GM19328 (cell line): ENCODE measurements at regions not wholly inside any gene's neighbourhood (a gene's known extent, or its start where the extent isn't known, plus 50 kb on each side); places are given as distances from the start of the nearest gene placed in this dataset.

Experiments used
- ATAC-seq: cut with Tn5 transposase; IDR thresholded peaks from one replicate; pipeline ENCODE4 v1.9.1; 2021; ENCODE audit warnings: mild to moderate bottlenecking, moderate library complexity; ENCODE audit not compliant: unreplicated experiment

DNA sequence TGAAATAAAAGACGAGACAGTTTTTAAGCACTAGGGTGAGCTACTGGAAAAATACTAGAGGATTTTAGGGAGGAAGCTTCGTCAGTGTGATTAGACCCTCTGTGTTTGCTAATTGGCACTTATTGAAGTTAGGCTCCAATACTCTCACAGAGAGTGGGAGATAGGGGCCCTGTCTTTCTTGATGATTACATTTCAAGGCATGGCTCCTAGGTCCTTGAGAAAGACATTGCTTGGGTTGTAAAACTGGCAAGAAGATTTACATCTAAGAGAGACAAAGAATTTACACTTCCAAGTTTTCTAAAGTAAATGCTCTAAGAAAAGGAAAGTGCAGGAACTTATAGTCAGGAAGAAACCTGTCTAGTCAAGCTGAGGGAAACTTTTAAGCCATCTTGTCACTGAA is 183.2 kb downstream of the C12orf50 start:
- ATAC-seq, result no peak

DNA sequence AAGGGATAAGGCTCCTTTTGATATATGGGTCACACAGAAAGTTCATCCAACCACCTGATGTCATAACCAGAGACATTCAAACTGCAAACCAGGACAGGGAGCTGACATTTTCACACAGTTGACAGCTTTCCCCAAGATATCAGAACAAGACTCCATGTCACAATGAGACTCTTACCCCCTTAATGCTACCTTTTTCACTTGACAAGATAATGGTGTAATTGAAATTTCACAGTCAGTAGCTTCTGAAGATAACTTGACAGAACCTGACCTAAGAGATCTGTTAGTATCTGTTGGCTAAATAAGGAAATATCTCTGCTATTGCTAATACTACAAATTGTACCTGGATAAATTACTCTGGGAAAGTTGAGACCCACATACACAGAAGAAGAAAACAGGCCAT is 187.3 kb downstream of the C12orf50 start:
- ATAC-seq, result no peak

DNA sequence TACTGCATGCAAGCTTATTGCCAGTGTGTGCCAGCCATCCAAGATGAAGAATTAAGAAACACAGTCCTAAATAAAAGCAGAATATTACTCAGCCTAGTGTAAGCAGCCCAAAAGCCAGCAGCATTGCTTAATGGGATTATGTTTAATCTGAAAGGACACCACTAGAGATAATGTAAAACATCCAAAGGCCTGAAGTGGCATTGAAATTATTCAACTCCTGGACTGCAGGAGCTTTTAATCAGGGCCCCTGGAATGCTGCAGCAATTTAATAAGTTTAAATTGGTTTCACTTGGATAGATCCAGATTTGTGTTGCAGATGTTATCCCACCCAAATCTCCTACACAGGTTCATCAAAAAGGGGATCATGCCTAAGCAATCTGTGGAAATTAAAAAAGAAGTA is 193.0 kb downstream of the C12orf50 start:
- ATAC-seq, result no peak

DNA sequence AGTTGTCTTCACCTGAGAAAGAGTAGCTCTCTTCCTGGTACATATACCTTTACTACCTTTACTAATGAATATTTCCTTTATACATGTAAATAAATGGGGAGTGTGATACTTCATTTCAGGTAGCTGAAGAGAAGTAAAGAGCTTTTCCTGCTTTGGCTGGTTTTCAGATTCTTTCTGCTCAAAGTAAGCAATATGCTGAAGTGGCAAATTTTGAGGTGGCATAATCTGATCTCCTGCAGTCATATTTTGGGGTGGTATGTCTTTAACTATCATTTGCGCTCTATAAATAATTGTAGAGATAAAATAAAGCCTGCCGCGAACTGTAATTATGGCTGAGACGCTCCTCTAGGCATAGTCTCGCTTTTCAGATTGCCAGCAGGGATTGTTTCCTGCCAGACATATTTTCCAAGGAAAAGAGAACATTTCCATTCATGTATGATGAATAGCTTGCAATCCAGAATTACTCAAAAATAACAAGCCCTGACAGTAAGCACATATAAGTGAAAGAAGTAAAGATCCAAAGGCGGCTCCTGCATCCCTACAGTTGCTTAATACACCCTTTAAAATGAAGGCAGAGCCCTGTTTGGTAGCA is 200.7 kb downstream of the C12orf50 start:
- ATAC-seq, result no peak

DNA sequence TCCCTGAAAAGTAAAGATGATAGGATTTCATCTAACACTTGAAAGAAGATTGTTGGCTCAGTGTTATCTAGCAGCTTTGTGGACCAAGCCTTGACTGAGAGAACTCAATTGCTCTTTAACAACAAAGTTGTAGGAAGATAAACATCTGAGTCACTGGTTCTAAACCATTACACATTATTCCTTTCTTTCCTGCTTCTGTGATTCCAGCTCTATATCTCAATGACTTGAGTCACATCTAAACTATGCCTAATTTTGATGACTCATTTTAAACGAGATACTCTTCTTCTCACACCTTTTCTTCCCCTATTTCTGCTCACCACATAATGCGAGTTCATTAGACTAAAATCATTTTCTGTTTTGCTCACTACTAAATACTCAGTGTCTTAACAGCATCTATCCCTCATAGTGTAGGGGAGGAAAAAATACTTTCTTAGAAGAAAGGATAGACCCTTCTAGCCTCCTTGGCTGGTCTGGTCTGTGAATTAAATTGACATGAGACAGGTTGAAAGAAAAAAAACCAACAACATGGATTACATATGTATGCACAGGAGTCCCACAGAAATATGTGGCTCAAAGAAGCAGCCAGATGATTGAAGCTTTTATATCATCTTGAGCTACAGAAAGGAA is 201.4 kb downstream of the C12orf50 start:
- no peak for ATAC-seq

DNA sequence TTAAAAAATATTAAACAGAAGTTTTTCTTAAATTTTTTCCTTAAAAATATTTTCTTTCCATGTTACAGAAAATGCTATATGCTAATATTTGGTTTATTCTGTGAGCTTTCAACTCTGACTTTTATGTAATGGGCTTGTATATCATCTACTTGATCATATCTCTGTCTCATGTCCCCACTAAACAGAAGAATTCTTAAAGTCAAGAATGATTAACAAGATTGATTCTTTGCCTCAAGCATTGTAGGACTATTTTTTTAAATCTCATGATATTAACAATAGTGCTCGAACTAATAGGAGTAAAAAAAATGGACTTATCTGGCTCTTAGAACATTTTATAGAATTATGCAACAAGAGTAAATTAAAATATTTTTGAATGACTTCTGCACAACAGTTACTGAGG is 206.3 kb downstream of the C12orf50 start:
- no peak for ATAC-seq

DNA sequence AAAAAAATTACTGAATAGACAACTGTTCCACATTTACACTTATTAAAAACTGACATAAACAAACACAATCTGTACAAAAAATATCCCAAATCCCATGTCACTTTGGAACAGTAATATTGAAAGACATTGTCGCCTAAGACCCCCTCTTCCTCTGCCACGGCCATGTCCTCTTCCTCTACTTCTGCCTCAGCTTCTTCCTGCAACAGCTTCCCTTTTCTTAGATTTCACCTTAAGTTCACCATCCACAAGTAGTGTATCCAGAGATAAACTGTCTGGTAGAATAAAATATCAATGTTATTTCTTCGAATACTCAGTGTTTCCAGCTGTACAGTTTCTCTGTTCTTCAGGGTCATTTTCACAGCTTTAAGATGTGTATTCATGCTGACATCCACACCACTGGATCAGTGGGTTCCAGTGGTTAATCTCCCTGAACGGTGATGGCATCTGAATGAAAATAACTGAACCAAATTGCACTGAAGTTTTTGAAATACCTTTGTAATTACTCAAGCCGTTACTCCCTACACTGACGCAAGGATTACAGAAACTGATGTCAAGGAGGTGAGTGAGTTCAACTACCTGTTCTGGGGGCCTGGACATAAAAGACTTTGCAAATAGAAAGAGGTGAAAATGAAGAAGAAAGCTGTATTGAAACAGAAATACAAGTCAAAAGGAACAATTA is 208.5 kb downstream of the C12orf50 start:
- ATAC-seq, result no peak

DNA sequence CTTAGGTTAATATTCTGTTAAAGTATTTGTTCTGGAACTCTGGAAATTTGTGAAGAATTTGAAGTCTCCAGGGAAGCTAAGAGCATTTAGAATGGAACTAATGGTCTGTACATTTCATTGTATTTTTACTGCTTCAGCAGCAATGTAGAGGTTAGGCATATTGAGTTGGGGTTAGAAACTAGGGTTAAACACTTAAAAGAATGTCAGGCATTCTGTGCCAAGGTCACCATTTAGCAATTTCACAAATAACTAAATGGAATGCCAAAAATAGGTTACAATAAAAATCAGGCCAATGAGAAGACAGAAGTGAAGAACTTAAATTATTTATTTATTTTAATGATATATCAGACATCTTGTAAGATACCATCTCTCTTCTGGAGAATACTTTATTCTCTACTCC is 210.8 kb downstream of the C12orf50 start:
- ATAC-seq, result no peak

DNA sequence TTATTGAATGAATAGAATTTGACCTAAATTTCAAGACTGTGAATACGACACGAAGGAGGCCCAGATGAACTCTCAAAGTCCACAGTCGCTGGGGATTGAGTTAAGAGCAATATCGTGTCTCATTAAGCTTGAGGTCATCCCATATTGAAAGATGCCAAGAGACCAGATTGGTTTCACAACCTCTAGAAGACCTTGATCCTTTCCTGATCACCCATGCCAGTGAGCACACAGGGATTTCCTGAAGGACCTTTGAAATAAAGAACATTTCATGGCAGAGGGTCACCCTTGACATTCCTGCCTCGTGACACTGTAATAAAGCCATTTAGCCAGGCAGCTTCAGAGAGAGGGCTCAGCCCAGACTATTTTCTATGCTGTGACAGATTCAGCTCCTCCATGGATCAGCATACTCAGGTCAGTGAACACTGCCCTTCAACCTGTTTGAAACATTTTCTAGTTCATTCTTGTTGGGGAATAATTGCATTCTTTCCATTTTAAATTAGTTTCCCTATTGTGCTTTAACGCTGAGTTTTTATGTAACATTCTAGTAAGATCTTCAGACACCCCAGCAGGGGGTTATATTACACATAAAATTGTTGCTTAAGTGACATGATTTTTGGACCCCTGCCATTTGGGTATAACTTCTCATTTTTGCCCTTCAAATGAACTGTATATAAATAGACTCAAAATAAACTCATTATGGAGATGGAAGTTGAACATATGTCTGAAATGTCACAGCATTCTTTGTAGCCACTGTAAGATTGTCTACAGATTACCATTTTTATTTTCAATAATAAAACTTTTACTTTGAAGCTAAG is 213.2 kb downstream of the C12orf50 start:
- ATAC-seq, result no peak

DNA sequence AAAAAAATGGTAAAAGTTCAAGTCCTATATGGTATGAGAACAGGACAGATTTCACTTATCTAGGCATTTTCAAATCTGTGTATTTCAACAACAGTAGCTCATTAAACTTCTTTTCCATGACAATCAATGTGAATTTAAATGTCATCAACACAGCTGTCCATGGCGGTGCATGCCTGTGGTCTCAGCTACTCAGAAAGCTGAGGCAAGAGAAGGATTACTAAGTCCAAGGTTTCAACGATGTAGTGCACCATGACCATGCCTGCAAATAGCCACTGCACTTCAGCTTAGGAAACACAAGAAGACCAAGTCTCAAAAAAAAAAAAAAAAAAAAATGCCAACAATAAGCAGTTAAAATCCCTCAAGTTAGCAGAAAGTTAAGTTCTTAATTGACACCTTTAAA is 214.6 kb downstream of the C12orf50 start:
- ATAC-seq, result no peak

DNA sequence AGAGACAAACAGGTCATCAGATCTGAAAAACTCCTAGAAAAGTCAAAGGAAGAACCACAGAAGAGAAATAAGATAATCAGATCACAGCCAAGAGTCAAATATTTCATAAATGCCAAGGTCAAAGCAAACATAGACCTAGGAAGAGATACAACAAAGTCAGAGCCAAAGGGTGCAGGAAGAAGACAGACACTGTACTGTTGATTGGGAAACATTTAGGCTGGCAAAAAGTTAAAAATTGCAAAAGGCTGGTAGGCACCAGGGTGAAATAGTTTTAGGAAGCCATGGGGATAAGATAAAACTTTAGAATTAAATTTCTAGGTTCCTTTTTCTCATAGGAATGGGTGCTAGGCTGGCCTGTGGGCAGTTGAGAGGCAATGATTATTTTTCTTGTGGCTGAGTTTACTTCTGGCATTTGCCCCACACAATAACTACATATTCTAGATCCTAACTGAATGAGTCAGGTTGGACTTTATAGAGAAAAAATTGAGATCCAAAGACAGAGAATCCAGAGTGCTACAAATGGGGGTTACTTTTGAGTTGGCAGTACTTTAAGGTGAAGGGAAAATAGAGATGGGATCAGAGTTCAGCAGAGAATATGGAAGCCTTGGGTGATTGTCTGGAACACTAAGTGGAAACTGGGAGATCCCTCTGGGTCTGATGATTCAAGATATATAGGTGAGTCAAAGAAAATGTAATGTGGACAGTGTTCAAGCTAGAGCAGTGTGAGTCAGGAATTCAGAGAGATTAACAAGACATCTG is 215.5 kb downstream of the C12orf50 start:
- no peak for ATAC-seq

DNA sequence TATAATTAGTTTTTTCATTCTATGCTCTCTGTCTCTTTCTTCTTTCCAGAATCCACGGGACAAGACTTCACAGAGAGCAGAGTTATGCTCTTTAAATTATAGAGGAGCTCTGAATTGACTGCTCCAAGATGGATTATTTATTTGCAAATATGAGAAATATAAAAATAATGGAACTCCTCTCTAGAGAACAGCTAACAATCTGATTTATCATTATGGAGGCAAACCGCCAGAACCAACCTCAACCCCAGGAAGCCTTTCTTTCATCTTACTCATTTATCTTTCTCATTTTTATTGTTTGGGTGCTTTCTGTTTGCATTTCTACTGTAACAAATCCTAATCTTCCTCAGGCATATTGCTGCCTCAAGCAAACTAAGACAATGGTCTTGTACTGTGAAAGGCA is 216.5 kb downstream of the C12orf50 start:
- ATAC-seq, result no peak

DNA sequence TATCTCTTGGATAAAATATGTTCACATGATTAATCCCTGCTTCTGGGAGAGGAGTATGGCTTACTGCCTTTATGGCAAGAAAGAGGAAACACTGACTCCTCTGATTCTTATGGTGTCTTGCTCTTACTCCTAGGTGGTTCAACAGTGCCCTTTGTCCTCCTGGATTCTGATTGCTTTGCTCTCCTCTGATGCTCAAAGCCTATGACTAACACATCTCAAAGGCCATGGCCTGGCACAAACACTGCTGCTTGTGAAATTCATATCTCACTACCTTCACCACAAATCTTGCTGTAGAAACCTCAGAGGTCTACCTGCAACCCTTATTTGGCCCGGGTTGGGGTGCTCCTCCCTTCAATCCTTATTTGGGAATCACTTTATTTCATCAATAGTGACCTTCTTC is 217.2 kb downstream of the C12orf50 start:
- no peak for ATAC-seq

DNA sequence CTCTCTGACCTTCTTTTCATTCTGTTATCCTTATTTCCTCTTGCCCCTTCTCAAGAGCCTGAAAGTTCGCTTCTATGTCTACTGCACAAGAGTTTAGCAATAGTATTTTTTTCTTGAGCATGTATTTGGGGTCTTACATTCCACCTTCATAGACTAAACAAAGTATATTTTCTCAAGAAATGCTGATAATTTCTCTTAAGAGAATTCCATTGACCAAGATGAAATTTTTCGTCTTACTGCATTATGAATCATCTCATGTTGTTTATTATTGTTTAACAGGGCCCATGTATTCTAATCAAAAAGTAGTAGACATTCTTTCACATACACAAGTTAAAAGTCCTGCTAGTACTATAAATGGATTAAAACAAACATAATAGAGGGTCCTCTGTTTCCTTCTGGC is 219.3 kb downstream of the C12orf50 start:
- ATAC-seq, result no peak

DNA sequence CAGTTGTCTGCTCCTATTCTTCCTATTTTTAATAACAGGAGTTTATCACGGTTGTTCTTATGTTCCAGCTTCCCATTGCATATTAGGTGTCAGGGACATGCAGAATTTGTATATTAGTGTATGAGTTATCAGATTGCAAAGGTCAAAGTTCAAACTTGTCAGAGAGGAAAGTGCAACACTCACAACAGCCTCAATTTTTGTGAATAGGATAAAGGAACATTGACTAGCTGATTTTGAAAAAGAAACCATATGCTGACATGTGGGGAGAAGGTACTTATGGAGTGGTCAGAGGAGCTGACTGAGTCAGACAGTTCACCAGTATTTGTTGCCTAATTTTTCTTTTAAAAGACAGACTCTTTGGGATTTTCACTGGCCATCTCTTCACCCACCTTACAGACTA is 222.1 kb downstream of the C12orf50 start:
- ATAC-seq, result no peak

DNA sequence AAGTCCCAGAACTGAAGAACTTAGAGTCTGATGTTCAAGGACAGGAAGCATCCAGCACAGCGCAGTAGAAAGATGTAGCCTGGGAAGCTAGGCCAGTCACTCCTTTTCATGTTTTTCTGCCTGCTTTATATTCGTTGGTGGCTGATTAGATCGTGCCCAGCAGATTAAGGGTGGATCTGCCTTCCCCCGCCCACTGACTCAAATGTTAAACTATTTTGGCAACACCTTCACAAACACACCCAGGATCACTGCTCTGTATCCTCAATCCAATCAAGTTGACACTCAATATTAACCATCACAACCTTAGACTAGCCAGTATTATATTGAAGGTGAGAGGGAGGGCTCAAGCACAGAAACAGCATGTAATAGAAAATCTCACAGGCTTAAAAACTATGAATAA is 222.9 kb downstream of the C12orf50 start:
- no peak for ATAC-seq

DNA sequence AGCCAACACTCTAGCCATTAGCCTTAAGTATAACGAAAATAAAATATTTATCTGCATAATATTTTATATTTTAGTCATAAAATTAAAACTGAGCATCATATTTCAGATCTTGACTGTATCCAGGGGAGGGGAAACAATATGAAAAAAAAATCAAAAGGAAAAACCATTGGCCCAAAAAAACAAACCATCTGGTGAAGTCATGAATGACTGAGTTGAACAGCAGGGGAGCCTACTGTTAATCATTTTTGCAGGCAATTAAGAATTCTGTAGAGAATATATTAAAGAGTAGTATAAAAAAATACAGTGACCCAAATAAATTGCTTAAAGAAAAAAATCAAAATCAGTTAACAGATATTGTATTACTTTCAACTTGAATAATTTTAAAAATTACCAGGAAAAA is 224.8 kb downstream of the C12orf50 start:
- ATAC-seq, result no peak

DNA sequence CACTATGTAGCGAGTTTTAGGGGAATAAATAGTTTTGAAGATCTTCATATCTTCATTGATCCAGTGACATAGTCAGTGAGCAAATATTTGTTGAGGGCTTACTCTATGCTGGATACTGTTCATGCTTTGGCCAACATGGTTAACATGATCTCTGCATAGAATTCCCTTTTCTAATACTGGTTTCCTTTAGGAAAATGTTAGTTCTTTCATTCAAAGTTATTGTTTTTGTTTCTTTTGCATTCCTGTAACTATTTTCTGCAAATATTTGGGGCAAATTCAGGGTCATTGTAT is 226.5 kb downstream of the C12orf50 start:
- ATAC-seq, result no peak

DNA sequence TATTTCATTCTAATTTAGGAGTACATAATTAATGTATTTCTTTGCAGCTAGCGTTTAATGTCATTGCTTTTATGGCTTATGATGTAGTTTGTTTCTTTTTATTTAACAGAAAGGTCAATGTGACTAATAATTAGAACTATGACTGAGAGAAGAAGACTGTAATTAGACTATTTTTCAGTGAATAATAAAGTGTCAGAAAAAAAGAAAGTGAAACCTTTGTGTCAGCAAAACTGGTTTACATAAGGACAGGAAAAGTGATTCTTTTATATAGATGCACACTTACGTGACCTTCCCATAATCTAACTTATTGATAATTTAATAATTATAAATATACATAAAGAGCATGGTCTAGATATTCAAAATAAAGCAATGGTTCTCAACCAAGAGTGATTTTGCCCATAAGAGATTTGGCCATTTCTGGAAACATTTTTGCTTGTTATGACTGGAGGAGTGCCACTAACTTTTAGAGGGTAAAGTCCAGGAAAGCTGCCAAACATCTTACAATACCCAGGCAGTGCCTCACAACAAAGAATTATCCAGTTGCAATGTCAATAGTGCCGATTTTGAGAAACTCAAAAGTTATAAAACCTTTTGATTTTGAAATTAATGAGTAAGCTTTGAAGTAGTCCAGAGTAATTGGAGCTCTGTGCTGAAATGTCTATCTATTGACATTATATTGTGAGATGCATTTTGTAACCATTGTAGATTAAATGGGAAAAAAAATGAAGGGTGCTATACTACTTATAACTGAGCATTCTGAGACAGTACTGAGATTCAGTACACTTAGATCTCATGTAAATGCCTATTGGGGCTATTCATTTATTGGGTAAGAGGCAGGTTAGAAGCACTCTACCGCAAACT is 227.1 kb downstream of the C12orf50 start:
- no peak for ATAC-seq

DNA sequence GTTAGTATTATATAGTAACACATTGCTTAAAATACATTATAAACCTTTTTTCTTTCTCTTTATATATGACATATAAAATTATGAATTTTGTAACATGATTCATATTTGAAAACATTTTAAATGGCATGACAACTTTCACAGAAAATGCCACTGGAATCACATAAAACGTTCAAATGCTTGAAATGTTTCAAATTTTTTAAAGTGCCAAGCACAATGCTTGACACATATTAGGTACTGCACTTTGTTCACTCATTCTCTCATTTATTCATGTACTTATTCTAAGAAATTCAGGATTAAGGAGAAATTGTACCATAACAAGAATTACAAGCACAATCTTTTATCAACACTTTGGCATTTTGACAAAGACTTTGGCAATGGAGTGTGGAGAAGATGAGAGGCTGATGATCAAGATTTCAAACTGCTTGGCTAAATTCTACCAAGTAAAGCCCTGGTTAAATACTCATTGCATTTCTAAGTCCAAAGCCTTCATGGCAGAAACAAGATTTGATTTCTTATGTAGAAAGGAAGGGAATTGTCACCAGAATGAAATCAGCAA is 232.2 kb downstream of the C12orf50 start:
- no peak for ATAC-seq
